CD4-positive, alpha-beta T cell (primary cell): ENCODE measurements at regions not wholly inside any gene's neighbourhood (a gene's known extent, or its start where the extent isn't known, plus 50 kb on each side); places are given as distances from the start of the nearest gene placed in this dataset.

Source experiments
- ATAC-seq: fragments of 200-7000 bp; cut with Tn5 transposase; one replicate; pipeline ENCODE4 v1.10.0; 2022; ENCODE audit warnings: mild to moderate bottlenecking; ENCODE audit not compliant: poor library complexity
- CTCF ChIA-PET: fragments of 350-600 bp; sonication (Branson Sonifier 250); formaldehyde crosslinking; loops from one replicate; lab custom pipeline; 2021; ENCODE audit warnings: antibody characterized with exemption, inconsistent platforms; lab: Charles Lee
- POLR2A ChIA-PET: fragments of 350-600 bp; sonication (Branson Sonifier 250); formaldehyde crosslinking; loops from one replicate; lab custom pipeline; 2021; ENCODE audit warnings: antibody characterized with exemption, inconsistent platforms; lab: Charles Lee
- DNase-seq, 14 experiments: peaks; one replicate each; pipeline ENCODE4 v3.0.0-alpha.2; 2013 to 2020; ENCODE audit warnings: mixed read lengths in 2 of 14
- H3K27ac ChIP-seq, 2 donors: one replicate each; pipeline versions ENCODE4 v1.5.1 to v1.7.0; 2013; ENCODE audit warnings: low read length in 2 of 2, low read depth in 1 of 2, mild to moderate bottlenecking in 1 of 2
- H3K27me3 ChIP-seq, 2 experiments: 1 replicate in 1 of 2; 2 replicates in 1 of 2; pipeline versions ENCODE4 v1.6.1 to v1.7.0; 2013; ENCODE audit warnings: low read length in 2 of 2, control low read depth in 1 of 2, mild to moderate bottlenecking in 1 of 2, moderate library complexity in 1 of 2; ENCODE audit not compliant: insufficient read depth in 2 of 2, control insufficient read depth in 1 of 2
- H3K36me3 ChIP-seq: one replicate; pipeline ENCODE4 v1.6.1; 2013; ENCODE audit warnings: low read length, control low read depth; ENCODE audit not compliant: insufficient read depth
- H3K4me1 ChIP-seq: one replicate; pipeline ENCODE4 v1.6.1; 2013; ENCODE audit warnings: low read length, control low read depth; ENCODE audit not compliant: insufficient read depth
- H3K4me3 ChIP-seq: one replicate; pipeline ENCODE4 v1.5.1; 2013; ENCODE audit warnings: mild to moderate bottlenecking, low read length, moderate library complexity
- H3K9me3 ChIP-seq, 2 experiments: 1 replicate in 1 of 2; 2 replicates in 1 of 2; pipeline versions ENCODE4 v1.6.1 to v1.7.0; 2013; ENCODE audit warnings: low read length in 2 of 2, mild to moderate bottlenecking in 2 of 2, control low read depth in 1 of 2, moderate library complexity in 1 of 2; ENCODE audit not compliant: control insufficient read depth in 1 of 2, insufficient read depth in 1 of 2
- H3K27ac Mint-ChIP-seq: one replicate; pipeline ENCODE4 v1.8.0; 2020; ENCODE audit warnings: mixed read lengths
- H3K27me3 Mint-ChIP-seq: one replicate; pipeline ENCODE4 v1.8.0; 2021; ENCODE audit warnings: mixed read lengths
- H3K36me3 Mint-ChIP-seq: one replicate; pipeline ENCODE4 v1.8.0; 2021; ENCODE audit warnings: low read depth, mixed read lengths
- H3K4me1 Mint-ChIP-seq: one replicate; pipeline ENCODE4 v1.8.0; 2021; ENCODE audit warnings: low read depth, mixed read lengths
- H3K4me3 Mint-ChIP-seq: one replicate; pipeline ENCODE4 v1.8.0; 2020; ENCODE audit warnings: mild to moderate bottlenecking, mixed read lengths
- H3K9me3 Mint-ChIP-seq: one replicate; pipeline ENCODE4 v1.8.0; 2020; ENCODE audit warnings: mixed read lengths
- CTCF ChIP-seq: fragments of 200-600 bp; IDR thresholded peaks from one replicate; pipeline ENCODE4 v1.8.0; 2022; ENCODE audit warnings: antibody characterized with exemption, mild to moderate bottlenecking
- intact Hi-C, 2 experiments: fragments of 100-400 bp; cut with DNase I in 1 of 2; cut with micrococcal nuclease in 1 of 2; formaldehyde crosslinking; loops; one replicate each; pipeline versions ENCODE4 v1.15.1 to v1.9.0; 2023 to 2025; cut with DNase I, micrococcal nuclease

- H3K36me3 Mint-ChIP-seq = no peaks in the 10 kb centered on the region
- H3K27me3 ChIP-seq = peaks cover 15 to 19% of the 10 kb centered on the region in 2 experiments
- peaks cover 0 to 9% of the 10 kb centered on the region in 2 experiments for H3K9me3 ChIP-seq
- H3K36me3 ChIP-seq = no peaks in the 10 kb centered on the region
- no peaks in the 10 kb centered on the region for H3K4me1 Mint-ChIP-seq
- DNase-seq = no peak
- intact Hi-C loops = no loop called here
- H3K4me1 ChIP-seq = no peaks in the 10 kb centered on the region
- no peak for TF ChIP-seq CTCF
- ChIA-PET POLR2A (no interaction called here), CTCF (no interaction called here)
- no peak overlapping the region for H3K27ac Mint-ChIP-seq
- H3K4me3 ChIP-seq = no peak overlapping the region
- no peak for ATAC-seq
- no peak overlapping the region for H3K4me3 Mint-ChIP-seq
- H3K27me3 Mint-ChIP-seq = peaks cover 57% of the 10 kb centered on the region
- no peak overlapping the region for H3K27ac ChIP-seq
- H3K9me3 Mint-ChIP-seq = no peaks in the 10 kb centered on the region
Measured at GRCh38 chr1:18537386-18538306, 56.9 kb downstream of the KLHDC7A start.

- H3K36me3 Mint-ChIP-seq = no peaks in the 10 kb centered on the region
- no peaks in the 10 kb centered on the region for H3K4me1 ChIP-seq
- DNase-seq (peak in 1 of 14 experiments; percentile 21), ATAC-seq (no peak)
- no peaks in the 10 kb centered on the region for H3K36me3 ChIP-seq
- no peak overlapping the region for H3K27ac ChIP-seq
- H3K4me3 Mint-ChIP-seq = no peak overlapping the region
- H3K27me3 Mint-ChIP-seq = peaks cover 59% of the 10 kb centered on the region
- no peaks in the 10 kb centered on the region for H3K9me3 Mint-ChIP-seq
- TF ChIP-seq CTCF = no peak
- no peaks in the 10 kb centered on the region for H3K4me1 Mint-ChIP-seq
- ChIA-PET CTCF (no interaction called here), POLR2A (no interaction called here)
- H3K27ac Mint-ChIP-seq = no peak overlapping the region
- H3K9me3 ChIP-seq = peaks cover 0 to 9% of the 10 kb centered on the region in 2 experiments
- no peak overlapping the region for H3K4me3 ChIP-seq
- peaks cover 21 to 24% of the 10 kb centered on the region in 2 experiments for H3K27me3 ChIP-seq
- intact Hi-C loops = no loop called here
Measured at GRCh38 chr1:18539171-18539570, 58.4 kb downstream of the KLHDC7A start.

- ChIA-PET POLR2A (no interaction called here), CTCF (no interaction called here)
- ATAC-seq (no peak), DNase-seq (peak in 1 of 14 experiments; percentile 22)
- TF ChIP-seq CTCF = no peak
- no peaks in the 10 kb centered on the region for H3K36me3 Mint-ChIP-seq
- no peaks in the 10 kb centered on the region for H3K9me3 Mint-ChIP-seq
- H3K4me1 Mint-ChIP-seq = no peaks in the 10 kb centered on the region
- Histone ChIP-seq H3K9me3 (peaks cover 0 to 9% of the 10 kb centered on the region in 2 experiments), H3K27me3 (peaks cover 21 to 24% of the 10 kb centered on the region in 2 experiments), H3K4me3 (no peak overlapping the region), H3K36me3 (no peaks in the 10 kb centered on the region), H3K27ac (no peak overlapping the region), H3K4me1 (no peaks in the 10 kb centered on the region)
- H3K27ac Mint-ChIP-seq = no peak overlapping the region
- intact Hi-C loops = no loop called here
- H3K27me3 Mint-ChIP-seq = peaks cover 68% of the 10 kb centered on the region
- H3K4me3 Mint-ChIP-seq = no peak overlapping the region
Measured at GRCh38 chr1:18540136-18540765, 59.5 kb downstream of the KLHDC7A start.
